ENCODE measurements at regions not wholly inside any gene's neighbourhood (a gene's known extent, or its start where the extent isn't known, plus 50 kb on each side); places are given as distances from the start of the nearest gene placed in this dataset.

GRCh38 chr5:56520986-56521730 lies 288.0 kb upstream of the ANKRD55 start:
- Mint-ChIP-seq H3K27ac (no peak overlapping the region), H3K9me3 (no peaks in the 10 kb centered on the region), H3K4me1 (peaks cover 14 to 19% (median 14%) of the 10 kb centered on the region in 3 donors), H3K36me3 (no peaks in the 10 kb centered on the region), H3K27me3 (peaks cover 11 to 25% of the 10 kb centered on the region in 2 donors), H3K4me3 (no peak overlapping the region)
- ChIA-PET CTCF (no interaction called here), POLR2A (no interaction called here)
- Histone ChIP-seq H3K4me1 (ENCODE audit: insufficient read depth, low read length) (peaks cover 9% of the 10 kb centered on the region), H3K36me3 (ENCODE audit: insufficient read depth, low read length) (no peaks in the 10 kb centered on the region), H3K27me3 (ENCODE audit: insufficient read depth, low read length, poor library complexity, severe bottlenecking) (no peaks in the 10 kb centered on the region), H3K4me3 (ENCODE audit: low read length) (no peak overlapping the region), H3K9me3 (ENCODE audit: low read length) (no peaks in the 10 kb centered on the region), H3K27ac (ENCODE audit: low read depth, low read length) (no peak overlapping the region)
- DNase-seq, result no peak

GRCh38 chr5:56518820-56519219 lies 285.7 kb upstream of the ANKRD55 start:
- Histone ChIP-seq H3K27me3 (ENCODE audit: insufficient read depth, low read length, poor library complexity, severe bottlenecking) (no peaks in the 10 kb centered on the region), H3K36me3 (ENCODE audit: insufficient read depth, low read length) (no peaks in the 10 kb centered on the region), H3K9me3 (ENCODE audit: low read length) (no peaks in the 10 kb centered on the region), H3K4me3 (ENCODE audit: low read length) (no peak overlapping the region), H3K27ac (ENCODE audit: low read depth, low read length) (no peak overlapping the region), H3K4me1 (ENCODE audit: insufficient read depth, low read length) (peaks cover 9% of the 10 kb centered on the region)
- Mint-ChIP-seq H3K27me3 (peaks cover 11 to 25% of the 10 kb centered on the region in 2 donors), H3K27ac (no peak overlapping the region), H3K9me3 (no peaks in the 10 kb centered on the region), H3K4me1 (peaks cover 14 to 24% (median 17%) of the 10 kb centered on the region in 3 donors), H3K36me3 (no peaks in the 10 kb centered on the region), H3K4me3 (no peak overlapping the region)
- CTCF ChIA-PET, result no interaction called here
- no peak for DNase-seq
- POLR2A ChIA-PET, result no interaction called here

GRCh38 chr5:56517011-56517416 lies 283.9 kb upstream of the ANKRD55 start:
- H3K27me3 ChIP-seq (ENCODE audit: insufficient read depth, low read length, poor library complexity, severe bottlenecking), result no peaks in the 10 kb centered on the region
- no peaks in the 10 kb centered on the region for H3K36me3 ChIP-seq (ENCODE audit: insufficient read depth, low read length)
- peaks cover 9% of the 10 kb centered on the region for H3K4me1 ChIP-seq (ENCODE audit: insufficient read depth, low read length)
- CTCF ChIA-PET, result no interaction called here
- no peak overlapping the region for H3K4me3 ChIP-seq (ENCODE audit: low read length)
- POLR2A ChIA-PET, result no interaction called here
- no peak overlapping the region for H3K27ac Mint-ChIP-seq
- H3K9me3 ChIP-seq (ENCODE audit: low read length), result no peaks in the 10 kb centered on the region
- H3K9me3 Mint-ChIP-seq, result no peaks in the 10 kb centered on the region
- peak in 1 of 5 donors; percentile 3 for DNase-seq
- H3K27me3 Mint-ChIP-seq, result peaks cover 11 to 25% of the 10 kb centered on the region in 2 donors
- H3K36me3 Mint-ChIP-seq, result no peaks in the 10 kb centered on the region
- H3K27ac ChIP-seq (ENCODE audit: low read depth, low read length), result no peak overlapping the region
- H3K4me3 Mint-ChIP-seq, result no peak overlapping the region
- H3K4me1 Mint-ChIP-seq, result peaks cover 19 to 32% (median 22%) of the 10 kb centered on the region in 3 donors

- Histone ChIP-seq H3K27ac (ENCODE audit: low read depth, low read length) (no peak overlapping the region), H3K9me3 (ENCODE audit: low read length) (no peaks in the 10 kb centered on the region), H3K4me1 (ENCODE audit: insufficient read depth, low read length) (peaks cover 9% of the 10 kb centered on the region), H3K27me3 (ENCODE audit: insufficient read depth, low read length, poor library complexity, severe bottlenecking) (no peaks in the 10 kb centered on the region), H3K4me3 (ENCODE audit: low read length) (no peak overlapping the region), H3K36me3 (ENCODE audit: insufficient read depth, low read length) (no peaks in the 10 kb centered on the region)
- CTCF ChIA-PET, result no interaction called here
- H3K4me3 Mint-ChIP-seq, result no peak overlapping the region
- POLR2A ChIA-PET, result no interaction called here
- no peak for DNase-seq
- H3K27me3 Mint-ChIP-seq, result peaks cover 11 to 26% of the 10 kb centered on the region in 2 donors
- peak overlapping the region in 1 of 8 donors; percentile 79 for H3K27ac Mint-ChIP-seq
- H3K4me1 Mint-ChIP-seq, result peaks cover 19 to 32% (median 22%) of the 10 kb centered on the region in 3 donors
- no peaks in the 10 kb centered on the region for H3K9me3 Mint-ChIP-seq
- no peaks in the 10 kb centered on the region for H3K36me3 Mint-ChIP-seq
Measured at GRCh38 chr5:56516441-56516840, 283.3 kb upstream of the ANKRD55 start.

GRCh38 chr5:56516035-56516434 lies 282.9 kb upstream of the ANKRD55 start:
- H3K4me1 Mint-ChIP-seq, result peaks cover 19 to 32% (median 22%) of the 10 kb centered on the region in 3 donors
- DNase-seq, result no peak
- Histone ChIP-seq H3K4me3 (ENCODE audit: low read length) (no peak overlapping the region), H3K36me3 (ENCODE audit: insufficient read depth, low read length) (no peaks in the 10 kb centered on the region), H3K27me3 (ENCODE audit: insufficient read depth, low read length, poor library complexity, severe bottlenecking) (no peaks in the 10 kb centered on the region), H3K27ac (ENCODE audit: low read depth, low read length) (no peak overlapping the region), H3K4me1 (ENCODE audit: insufficient read depth, low read length) (peaks cover 9% of the 10 kb centered on the region), H3K9me3 (ENCODE audit: low read length) (no peaks in the 10 kb centered on the region)
- H3K27me3 Mint-ChIP-seq, result peaks cover 11 to 23% of the 10 kb centered on the region in 2 donors
- ChIA-PET CTCF (no interaction called here), POLR2A (no interaction called here)
- no peak overlapping the region for H3K27ac Mint-ChIP-seq
- H3K4me3 Mint-ChIP-seq, result no peak overlapping the region
- no peaks in the 10 kb centered on the region for H3K36me3 Mint-ChIP-seq
- no peaks in the 10 kb centered on the region for H3K9me3 Mint-ChIP-seq

- H3K36me3 ChIP-seq (ENCODE audit: insufficient read depth, low read length), result no peaks in the 10 kb centered on the region
- Mint-ChIP-seq H3K4me3 (no peak overlapping the region), H3K4me1 (peaks cover 19 to 32% (median 22%) of the 10 kb centered on the region in 3 donors), H3K27ac (peak overlapping the region in 1 of 8 donors; percentile 6), H3K36me3 (no peaks in the 10 kb centered on the region), H3K27me3 (peaks cover 8 to 15% of the 10 kb centered on the region in 2 donors), H3K9me3 (no peaks in the 10 kb centered on the region)
- H3K4me1 ChIP-seq (ENCODE audit: insufficient read depth, low read length), result peaks cover 9% of the 10 kb centered on the region
- no peaks in the 10 kb centered on the region for H3K27me3 ChIP-seq (ENCODE audit: insufficient read depth, low read length, poor library complexity, severe bottlenecking)
- H3K27ac ChIP-seq (ENCODE audit: low read depth, low read length), result no peak overlapping the region
- DNase-seq, result no peak
- H3K9me3 ChIP-seq (ENCODE audit: low read length), result no peaks in the 10 kb centered on the region
- POLR2A ChIA-PET, result no interaction called here
- H3K4me3 ChIP-seq (ENCODE audit: low read length), result no peak overlapping the region
- CTCF ChIA-PET, result no interaction called here
Measured at GRCh38 chr5:56515011-56515410, 281.9 kb upstream of the ANKRD55 start.

- H3K4me1 ChIP-seq (ENCODE audit: insufficient read depth, low read length), result peaks cover 9% of the 10 kb centered on the region
- H3K27me3 ChIP-seq (ENCODE audit: insufficient read depth, low read length, poor library complexity, severe bottlenecking), result no peaks in the 10 kb centered on the region
- CTCF ChIA-PET, result no interaction called here
- no peaks in the 10 kb centered on the region for H3K36me3 ChIP-seq (ENCODE audit: insufficient read depth, low read length)
- H3K9me3 ChIP-seq (ENCODE audit: low read length), result no peaks in the 10 kb centered on the region
- H3K27ac Mint-ChIP-seq, result no peak overlapping the region
- no peaks in the 10 kb centered on the region for H3K9me3 Mint-ChIP-seq
- no peak overlapping the region for H3K27ac ChIP-seq (ENCODE audit: low read depth, low read length)
- H3K36me3 Mint-ChIP-seq, result no peaks in the 10 kb centered on the region
- no peak overlapping the region for H3K4me3 ChIP-seq (ENCODE audit: low read length)
- POLR2A ChIA-PET, result no interaction called here
- H3K4me1 Mint-ChIP-seq, result peaks cover 19 to 32% (median 22%) of the 10 kb centered on the region in 3 donors
- no peak for DNase-seq
- H3K27me3 Mint-ChIP-seq, result peaks cover 6 to 13% of the 10 kb centered on the region in 2 donors
- no peak overlapping the region for H3K4me3 Mint-ChIP-seq
Measured at GRCh38 chr5:56514245-56514644, 281.1 kb upstream of the ANKRD55 start.

GRCh38 chr5:56513141-56513540 lies 280.0 kb upstream of the ANKRD55 start:
- Histone ChIP-seq H3K36me3 (ENCODE audit: insufficient read depth, low read length) (no peaks in the 10 kb centered on the region), H3K27ac (ENCODE audit: low read depth, low read length) (no peak overlapping the region), H3K4me3 (ENCODE audit: low read length) (no peak overlapping the region), H3K9me3 (ENCODE audit: low read length) (no peaks in the 10 kb centered on the region), H3K27me3 (ENCODE audit: insufficient read depth, low read length, poor library complexity, severe bottlenecking) (no peaks in the 10 kb centered on the region), H3K4me1 (ENCODE audit: insufficient read depth, low read length) (peaks cover 9% of the 10 kb centered on the region)
- Mint-ChIP-seq H3K9me3 (no peaks in the 10 kb centered on the region), H3K4me1 (peaks cover 19 to 32% (median 22%) of the 10 kb centered on the region in 3 donors), H3K27me3 (peaks cover 3 to 4% of the 10 kb centered on the region in 2 donors), H3K36me3 (no peaks in the 10 kb centered on the region), H3K4me3 (no peak overlapping the region), H3K27ac (no peak overlapping the region)
- DNase-seq, result no peak
- ChIA-PET POLR2A (no interaction called here), CTCF (no interaction called here)
